ENCODE measurements at regions not wholly inside any gene's neighbourhood (a gene's known extent, or its start where the extent isn't known, plus 50 kb on each side); places are given as distances from the start of the nearest gene placed in this dataset.

DNA sequence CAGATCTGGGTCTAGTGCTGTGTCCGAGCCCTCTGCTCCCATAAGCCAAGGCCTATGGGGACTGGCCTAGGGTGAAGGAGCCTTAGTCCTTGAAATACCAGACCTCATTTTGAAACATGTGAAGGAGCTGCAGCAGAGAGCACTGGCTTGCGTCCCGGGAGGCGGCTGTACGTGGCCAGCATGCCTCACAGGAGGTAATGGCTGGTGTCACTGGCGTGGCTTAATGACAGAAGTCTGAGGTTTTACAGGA lies 72.7 kb upstream of the OTOS start:
- no peak for TF ChIP-seq CTCF (conservative IDR thresholded peaks at IDR 0.05; ENCODE audit: control insufficient read depth, insufficient read depth, low read depth, low read length)
- DNase-seq (ENCODE audit: low read depth): no peak
- H3K4me3 ChIP-seq (ENCODE audit: control insufficient read depth, low read depth, low read length): no peak overlapping the region

DNA sequence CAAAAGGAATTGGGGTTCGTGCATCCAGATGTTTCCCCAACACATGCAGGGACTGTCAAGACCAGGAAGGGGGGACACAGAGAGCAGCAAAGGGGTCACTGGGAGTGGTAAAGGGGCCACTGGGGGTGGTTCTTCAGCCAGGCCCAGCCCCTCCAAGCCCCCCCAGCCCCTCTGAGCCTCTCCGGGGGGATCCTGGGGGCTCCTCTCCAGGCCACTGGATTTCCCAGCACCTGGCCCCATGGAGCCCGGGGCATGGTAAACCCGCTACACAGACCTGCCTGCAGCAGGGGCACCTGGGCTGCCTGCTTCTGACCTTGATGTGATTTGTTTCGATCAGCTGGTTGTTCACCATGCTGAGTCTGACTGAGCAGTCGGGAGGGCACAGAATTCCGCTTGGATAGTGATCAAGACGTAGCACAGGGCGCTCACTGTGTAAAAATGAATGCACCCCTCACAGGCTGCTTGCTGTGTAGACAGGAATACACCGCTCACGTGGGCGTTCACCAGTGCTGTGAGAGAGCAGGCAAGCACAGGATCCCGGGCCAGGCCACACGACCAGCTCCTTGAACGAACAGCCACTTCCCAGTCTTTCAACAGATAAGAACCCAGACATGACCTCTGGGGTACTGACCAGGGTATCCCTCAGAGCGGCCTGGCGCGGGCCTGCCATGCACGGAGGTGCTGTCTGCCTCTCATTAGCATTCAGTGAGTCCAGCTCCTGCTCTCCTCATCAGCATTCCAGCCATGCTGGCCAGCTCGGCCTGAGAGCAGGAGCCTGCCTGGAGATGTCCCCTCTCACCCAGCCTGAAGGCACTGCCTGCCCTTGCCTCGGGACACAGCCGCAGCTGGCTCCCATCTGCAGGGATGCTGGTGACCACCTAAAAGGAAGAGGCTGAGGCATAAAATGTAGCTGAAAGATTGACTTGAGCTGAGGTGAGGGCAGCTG lies 73.3 kb upstream of the OTOS start:
- DNase-seq (ENCODE audit: low read depth): no peak
- TF ChIP-seq CTCF (conservative IDR thresholded peaks at IDR 0.05; ENCODE audit: control insufficient read depth, insufficient read depth, low read depth, low read length): no peak
- no peak overlapping the region for H3K4me3 ChIP-seq (ENCODE audit: control insufficient read depth, low read depth, low read length)

- TF ChIP-seq CTCF (conservative IDR thresholded peaks at IDR 0.05; ENCODE audit: control insufficient read depth, insufficient read depth, low read depth, low read length): no peak
- no peak for DNase-seq (ENCODE audit: low read depth)
- H3K4me3 ChIP-seq (ENCODE audit: control insufficient read depth, low read depth, low read length): no peak overlapping the region
Measured at GRCh38 chr2:240214790-240215675, 74.6 kb upstream of the OTOS start.

GRCh38 chr2:240215676-240216051 lies 75.2 kb upstream of the OTOS start:
- DNase-seq (ENCODE audit: low read depth): no peak
- no peak overlapping the region for H3K4me3 ChIP-seq (ENCODE audit: control insufficient read depth, low read depth, low read length)
- TF ChIP-seq CTCF (conservative IDR thresholded peaks at IDR 0.05; ENCODE audit: control insufficient read depth, insufficient read depth, low read depth, low read length): no peak

GRCh38 chr2:240216167-240216566 lies 75.7 kb upstream of the OTOS start:
- DNase-seq (ENCODE audit: low read depth): no peak
- no peak for TF ChIP-seq CTCF (conservative IDR thresholded peaks at IDR 0.05; ENCODE audit: control insufficient read depth, insufficient read depth, low read depth, low read length)
- H3K4me3 ChIP-seq (ENCODE audit: control insufficient read depth, low read depth, low read length): no peak overlapping the region

DNA sequence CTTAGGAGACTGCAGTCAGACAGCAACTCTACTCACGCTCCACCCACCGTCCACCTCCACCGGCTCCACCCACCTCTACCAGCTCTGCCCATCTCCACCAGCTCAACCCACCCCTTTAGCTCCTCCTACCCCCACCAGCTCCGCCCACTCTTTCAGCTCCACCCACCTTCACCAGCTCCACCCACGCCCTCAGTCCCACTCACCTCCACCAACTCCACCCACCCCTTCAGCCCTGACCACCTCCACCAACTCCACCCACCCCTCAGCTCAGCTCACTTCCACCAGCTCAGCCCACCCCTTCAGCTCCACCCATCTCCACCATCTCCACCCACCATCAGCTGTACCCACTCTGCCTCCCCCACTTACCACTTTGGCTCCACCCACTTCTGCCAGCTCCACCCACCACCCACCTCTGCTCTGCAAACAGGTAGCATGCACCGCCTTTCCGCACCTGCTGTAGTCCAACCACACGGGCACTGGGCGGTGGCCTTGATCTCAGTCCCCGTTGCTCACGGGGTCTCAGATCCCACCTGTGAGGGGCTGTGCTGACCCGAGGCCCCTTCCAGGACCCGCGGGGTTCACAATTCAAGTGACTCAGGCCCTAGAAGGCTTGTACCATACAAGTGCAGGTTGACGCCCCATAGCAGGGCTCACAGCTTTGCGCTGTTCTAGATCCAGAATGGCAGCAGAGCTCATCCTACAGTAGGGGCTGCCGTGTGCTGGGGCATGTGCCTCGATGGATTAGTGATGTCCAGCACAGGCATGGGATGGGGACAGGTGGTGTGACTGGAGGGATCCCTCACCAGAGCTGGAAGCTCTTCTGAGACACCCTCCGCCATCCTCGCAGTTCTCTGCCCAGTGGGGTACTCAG lies 77.2 kb upstream of the OTOS start:
- DNase-seq (ENCODE audit: low read depth): no peak
- H3K4me3 ChIP-seq (ENCODE audit: control insufficient read depth, low read depth, low read length): no peak overlapping the region
- TF ChIP-seq CTCF (conservative IDR thresholded peaks at IDR 0.05; ENCODE audit: control insufficient read depth, insufficient read depth, low read depth, low read length): no peak

Measured in fibroblast of mammary gland (primary cell).